Ishikawa (cell line): ENCODE measurements at regions not wholly inside any gene's neighbourhood (a gene's known extent, or its start where the extent isn't known, plus 50 kb on each side); places are given as distances from the start of the nearest gene placed in this dataset.

ENCODE experiments used
- CEBPB ChIP-seq: IDR thresholded peaks from 2 replicates; pipeline ENCODE4 v1.6.1; 2012
- CREB1 ChIP-seq: IDR thresholded peaks from 2 replicates; pipeline ENCODE4 v1.6.1; 2012; ENCODE audit warnings: low read depth
- EP300 ChIP-seq: IDR thresholded peaks from 2 replicates; pipeline ENCODE4 v1.6.1; 2012; ENCODE audit warnings: borderline replicate concordance
- FOXM1 ChIP-seq: IDR thresholded peaks from 2 replicates; pipeline ENCODE4 v1.6.1; 2012; ENCODE audit warnings: low read depth, borderline replicate concordance
- TF ChIP-seq, protein P1 (sequence below): IDR thresholded peaks from 2 replicates; pipeline ENCODE4 v1.6.1; 2012

DNA sequence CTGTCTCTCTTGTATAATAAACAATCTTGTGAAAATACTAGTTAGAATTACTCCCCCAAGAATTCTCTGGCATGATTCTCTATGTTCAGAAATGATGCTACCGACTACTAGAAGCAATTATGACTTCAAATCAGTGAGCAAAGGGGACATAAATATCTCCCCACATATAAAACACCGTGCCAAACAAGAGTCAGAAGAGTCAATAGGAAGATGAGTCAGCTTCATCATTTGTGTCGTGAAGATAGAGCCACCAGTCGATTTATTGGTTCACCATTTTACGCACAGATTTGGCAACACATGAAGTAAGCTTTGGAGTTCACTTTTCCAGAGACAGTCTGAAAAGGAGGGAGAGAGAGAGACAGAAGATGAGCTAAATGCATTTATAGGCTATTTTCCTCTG is 650.9 kb downstream of the CCDC85A start:
- TF ChIP-seq CREB1, result no peak
- no peak for TF ChIP-seq FOXM1
- no peak for TF ChIP-seq CEBPB
- TF ChIP-seq EP300, result no peak
- TF ChIP-seq, protein P1, sequence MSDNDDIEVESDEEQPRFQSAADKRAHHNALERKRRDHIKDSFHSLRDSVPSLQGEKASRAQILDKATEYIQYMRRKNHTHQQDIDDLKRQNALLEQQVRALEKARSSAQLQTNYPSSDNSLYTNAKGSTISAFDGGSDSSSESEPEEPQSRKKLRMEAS, result no peak
